MCF 10A (cell line): ENCODE measurements at regions not wholly inside any gene's neighbourhood (a gene's known extent, or its start where the extent isn't known, plus 50 kb on each side); places are given as distances from the start of the nearest gene placed in this dataset.

Experiments
- BruUV-seq: library from RNA; stranded (reverse); fragments of 400-500 nt; replicated peaks from 2 replicates; lab custom pipeline; 2021; lab: Mats Ljungman, UMichigan
- CTCF ChIA-PET: fragments of 300-600 bp; sonication (Branson Sonifier 250); formaldehyde crosslinking; extraction: SDS; loops from one replicate; lab custom pipeline; 2021; ENCODE audit warnings: antibody characterized with exemption, inconsistent platforms; lab: Yijun Ruan, JAX
- POLR2A ChIA-PET: fragments of 300-600, 350-650 bp; sonication (Branson Sonifier 250); formaldehyde crosslinking; extraction: SDS; loops from one replicate; lab custom pipeline; 2020; ENCODE audit warnings: antibody characterized with exemption, inconsistent platforms; lab: Yijun Ruan, JAX
- DNase-seq: peaks from one replicate; pipeline ENCODE4 v3.0.0-alpha.2; 2018; ENCODE audit not compliant: unreplicated experiment
- H3K27ac Mint-ChIP-seq: one replicate; pipeline ENCODE4 v1.8.0; 2022; ENCODE audit warnings: mild to moderate bottlenecking, low read depth, mixed read lengths; ENCODE audit not compliant: unreplicated experiment
- H3K27me3 Mint-ChIP-seq: one replicate; pipeline ENCODE4 v1.8.0; 2022; ENCODE audit warnings: mixed read lengths; ENCODE audit not compliant: insufficient read depth, unreplicated experiment
- H3K36me3 Mint-ChIP-seq: one replicate; pipeline ENCODE4 v1.8.0; 2022; ENCODE audit warnings: mild to moderate bottlenecking, moderate library complexity, mixed read lengths; ENCODE audit not compliant: insufficient read depth, unreplicated experiment
- H3K4me1 Mint-ChIP-seq: one replicate; pipeline ENCODE4 v1.8.0; 2022; ENCODE audit warnings: mixed read lengths; ENCODE audit not compliant: insufficient read depth, unreplicated experiment
- H3K4me3 Mint-ChIP-seq: one replicate; pipeline ENCODE4 v1.8.0; 2022; ENCODE audit warnings: mild to moderate bottlenecking, moderate library complexity, mixed read lengths; ENCODE audit not compliant: unreplicated experiment
- H3K9me3 Mint-ChIP-seq: one replicate; pipeline ENCODE4 v1.8.0; 2022; ENCODE audit warnings: mixed read lengths; ENCODE audit not compliant: unreplicated experiment
- CTCF ChIP-seq: fragments of 200-600 bp; IDR thresholded peaks from one replicate; pipeline ENCODE4 v1.8.0; 2022; ENCODE audit warnings: antibody characterized with exemption, mild to moderate bottlenecking; ENCODE audit not compliant: unreplicated experiment
- intact Hi-C: fragments of 100-400 bp; cut with micrococcal nuclease; formaldehyde crosslinking; loops from 2 replicates; pipeline ENCODE4 v1.14.1; 2022

GRCh38 chr9:71243951-71244350, 122.5 kb upstream of the TRPM3 start:
- ChIA-PET CTCF (interaction anchor here (0.6 to 1.2 kb wide), 2 partner anchors 41 to 753 kb away, joined by 3 to 4 read pairs; no protein-coding TSS in a partner anchor), POLR2A (no interaction called here)
- H3K36me3 Mint-ChIP-seq: peaks cover 6% of the 10 kb centered on the region
- H3K9me3 Mint-ChIP-seq: no peaks in the 10 kb centered on the region
- H3K4me1 Mint-ChIP-seq: no peaks in the 10 kb centered on the region
- DNase-seq: no peak
- intact Hi-C loops: loop anchor here (10.0 kb wide), 1 partner anchor 409 kb away; no protein-coding TSS in a partner anchor
- no peak overlapping the region for H3K27ac Mint-ChIP-seq
- no peak for TF ChIP-seq CTCF
- H3K4me3 Mint-ChIP-seq: no peak overlapping the region
- no TSS peak for BruUV-seq
- peaks cover 4% of the 10 kb centered on the region for H3K27me3 Mint-ChIP-seq

- ChIA-PET POLR2A (no interaction called here), CTCF (interaction anchor here (0.6 to 2.6 kb wide), 4 partner anchors 8 to 1764 kb away, joined by 3 to 16 read pairs (median 3); no protein-coding TSS in a partner anchor)
- Mint-ChIP-seq H3K27ac (no peak overlapping the region), H3K4me1 (no peaks in the 10 kb centered on the region), H3K36me3 (peaks cover 6% of the 10 kb centered on the region), H3K9me3 (no peaks in the 10 kb centered on the region), H3K27me3 (peaks cover 11% of the 10 kb centered on the region), H3K4me3 (no peak overlapping the region)
- no peak for DNase-seq
- intact Hi-C loops: loop anchor here (10.0 kb wide), 1 partner anchor 407 kb away; no protein-coding TSS in a partner anchor
- no peak for TF ChIP-seq CTCF
- no TSS peak for BruUV-seq
These were observed 120.7 kb upstream of the TRPM3 start for GRCh38 chr9:71242081-71242480.

DNA sequence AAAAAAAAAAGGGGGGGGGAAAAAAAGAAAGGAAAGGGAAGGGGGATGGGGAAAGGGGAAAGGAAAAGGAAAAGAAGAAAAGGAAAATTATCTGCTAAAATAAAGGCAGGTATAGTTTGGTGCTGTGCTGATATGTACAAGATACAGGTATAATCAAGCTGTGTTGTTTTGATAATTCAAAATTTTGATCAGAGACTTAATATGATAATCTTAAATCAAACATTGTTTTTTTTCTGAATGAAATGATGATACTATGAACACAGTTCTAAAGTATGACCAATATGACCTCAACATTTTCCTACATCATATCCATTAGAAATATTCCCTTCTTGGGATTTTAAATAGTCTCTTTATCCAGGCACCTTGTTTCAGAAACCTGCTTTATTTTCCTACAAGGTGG, 115.6 kb upstream of the TRPM3 start:
- no peak overlapping the region for H3K4me3 Mint-ChIP-seq
- H3K9me3 Mint-ChIP-seq: peaks cover 7% of the 10 kb centered on the region
- H3K27ac Mint-ChIP-seq: no peak overlapping the region
- CTCF ChIA-PET: interaction anchor here (0.6 to 0.7 kb wide), 2 partner anchors 12 to 478 kb away, joined by 3 read pairs; no protein-coding TSS in a partner anchor
- BruUV-seq: no TSS peak
- intact Hi-C loops: no loop called here
- POLR2A ChIA-PET: no interaction called here
- no peaks in the 10 kb centered on the region for H3K4me1 Mint-ChIP-seq
- no peaks in the 10 kb centered on the region for H3K36me3 Mint-ChIP-seq
- TF ChIP-seq CTCF: no peak
- peaks cover 21% of the 10 kb centered on the region for H3K27me3 Mint-ChIP-seq
- DNase-seq: no peak

DNA sequence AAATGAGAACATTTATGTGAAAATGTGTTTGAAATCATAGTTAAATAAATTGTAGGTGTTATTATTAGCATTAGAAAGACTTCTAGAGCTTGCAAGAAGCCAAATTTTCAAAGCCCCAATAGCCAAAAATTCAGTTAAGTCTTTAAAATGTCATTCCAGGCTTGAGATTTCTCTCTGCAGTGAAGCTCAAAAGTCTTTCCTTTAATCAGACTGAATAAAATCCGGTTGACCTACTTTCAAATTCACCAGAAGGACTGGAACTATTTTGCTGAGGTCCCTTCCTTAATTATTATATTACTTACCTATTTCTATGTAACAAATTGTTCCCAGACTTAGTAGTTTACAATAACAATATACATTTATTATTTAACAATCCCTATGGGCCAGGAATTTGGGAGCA, 112.2 kb upstream of the TRPM3 start:
- Mint-ChIP-seq H3K27me3 (peaks cover 15% of the 10 kb centered on the region), H3K27ac (no peak overlapping the region), H3K4me3 (no peak overlapping the region), H3K9me3 (peaks cover 7% of the 10 kb centered on the region), H3K4me1 (no peaks in the 10 kb centered on the region), H3K36me3 (no peaks in the 10 kb centered on the region)
- POLR2A ChIA-PET: no interaction called here
- DNase-seq: no peak
- no TSS peak for BruUV-seq
- TF ChIP-seq CTCF: no peak
- CTCF ChIA-PET: no interaction called here
- intact Hi-C loops: no loop called here
